GM19035 (cell line): ENCODE measurements at regions not wholly inside any gene's neighbourhood (a gene's known extent, or its start where the extent isn't known, plus 50 kb on each side); places are given as distances from the start of the nearest gene placed in this dataset.
"Not testable (repeated sequence)": the region's sequence is repeated elsewhere in the genome, so short reads cannot be mapped to it uniquely, and the experiment has no call there.

Source experiments
- ATAC-seq: cut with Tn5 transposase; IDR thresholded peaks from one replicate; pipeline ENCODE4 v1.9.1; 2021; ENCODE audit not compliant: unreplicated experiment

DNA sequence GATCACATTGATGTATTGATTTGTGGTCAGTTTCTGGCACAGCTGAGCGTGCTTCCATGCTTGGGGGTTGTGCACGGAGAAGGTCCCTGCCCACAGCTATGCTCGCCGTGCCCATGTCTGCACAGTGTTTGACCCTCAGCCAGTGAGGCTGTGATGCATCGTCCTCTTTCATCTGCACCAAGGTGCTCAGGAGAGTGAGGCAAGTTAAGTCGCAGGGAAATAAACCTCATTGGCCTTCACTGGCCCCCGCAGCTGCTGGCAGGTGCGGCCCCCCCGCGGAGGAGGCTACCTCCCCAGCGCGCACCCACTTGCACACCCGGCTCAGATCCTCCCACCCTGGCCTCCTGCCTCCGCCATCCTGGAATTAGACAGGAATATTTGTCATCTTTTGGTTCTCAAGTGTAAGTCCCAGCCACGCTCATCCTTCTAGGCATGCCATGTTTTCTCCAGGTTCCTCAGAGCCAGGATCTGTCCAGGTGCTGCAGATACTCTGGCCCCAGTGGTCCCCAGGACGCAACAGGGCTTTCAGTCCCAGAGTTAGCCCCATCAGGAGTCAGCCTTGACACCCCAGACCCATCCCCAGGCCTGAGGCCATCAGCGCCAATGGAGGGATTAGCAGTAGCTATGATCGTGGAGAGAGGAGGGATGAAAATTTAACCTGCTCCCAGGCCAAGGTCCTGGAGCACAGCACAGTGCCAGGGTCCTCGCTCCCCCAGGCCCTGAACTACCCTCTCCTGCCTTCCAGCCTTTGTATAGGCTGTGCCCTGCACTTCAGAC is 93.7 kb downstream of the OAT start:
- no peak for ATAC-seq

DNA sequence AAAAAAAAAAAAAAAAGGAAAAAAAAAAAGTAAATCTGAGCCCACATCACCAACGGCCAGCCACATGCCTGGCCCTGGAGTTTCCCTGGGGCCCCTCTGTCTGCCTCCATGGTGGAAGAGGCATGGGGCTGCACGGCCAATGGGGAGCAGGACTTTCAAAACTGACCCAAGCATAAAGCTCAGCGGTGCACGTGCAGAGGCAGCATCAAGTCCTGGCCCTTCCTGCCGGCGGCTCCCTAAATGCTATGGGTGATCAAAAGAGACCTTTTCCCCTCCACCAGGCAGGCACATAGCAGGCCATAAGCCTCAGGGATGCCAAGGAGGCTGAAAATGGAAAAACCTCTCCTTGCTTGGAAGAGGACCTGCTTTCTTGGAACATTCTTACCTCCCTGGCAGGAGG is 94.3 kb downstream of the OAT start:
- ATAC-seq: no peak

DNA sequence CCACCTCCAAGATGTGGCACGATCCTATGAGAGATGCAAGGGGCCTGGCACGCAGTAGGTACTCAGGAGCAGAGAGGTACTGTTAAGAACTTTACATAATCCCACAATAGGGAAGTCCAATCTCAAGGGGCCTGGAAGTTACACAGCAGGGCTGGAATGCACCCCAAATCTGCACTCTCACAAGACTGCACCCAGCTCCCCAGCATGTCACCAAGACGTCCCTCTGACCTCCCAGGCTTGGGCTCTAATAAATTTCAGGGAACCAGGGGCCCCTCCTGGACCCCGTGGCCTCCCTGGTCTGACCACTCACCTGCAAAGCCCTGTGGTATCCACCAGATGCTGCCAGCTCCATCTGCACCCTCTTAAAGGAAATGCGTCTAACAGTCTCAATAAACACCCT is 94.9 kb downstream of the OAT start:
- ATAC-seq: no peak

DNA sequence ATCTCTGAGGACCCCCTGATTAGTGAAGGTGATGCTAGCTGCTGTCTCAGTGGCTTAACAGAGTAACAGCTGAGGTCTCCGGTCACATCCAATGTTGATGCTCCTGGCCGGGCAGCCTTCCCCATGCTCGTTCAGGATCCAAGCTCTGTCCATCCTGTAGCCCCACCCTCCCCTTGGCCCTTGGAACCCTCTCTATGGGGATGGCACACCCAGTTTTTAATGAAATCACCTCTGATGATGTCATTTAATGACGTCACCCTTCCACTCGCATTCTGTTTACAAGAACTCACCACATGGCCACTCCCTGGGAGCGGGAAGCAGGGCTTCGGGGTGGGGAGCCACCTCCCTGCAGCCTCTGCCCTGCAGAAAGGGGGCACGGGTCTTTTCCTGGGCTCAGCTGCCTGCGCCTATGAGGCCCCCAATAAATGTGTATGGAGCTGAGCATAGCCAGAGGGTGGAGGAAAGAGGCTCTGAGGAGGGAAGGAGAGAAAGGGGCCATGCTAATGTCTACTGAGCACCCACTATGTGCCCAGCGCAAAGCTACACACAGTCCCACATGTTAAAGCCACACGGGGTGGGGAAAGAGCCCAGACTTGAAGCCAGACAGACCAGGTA is 95.5 kb downstream of the OAT start:
- no peak for ATAC-seq

DNA sequence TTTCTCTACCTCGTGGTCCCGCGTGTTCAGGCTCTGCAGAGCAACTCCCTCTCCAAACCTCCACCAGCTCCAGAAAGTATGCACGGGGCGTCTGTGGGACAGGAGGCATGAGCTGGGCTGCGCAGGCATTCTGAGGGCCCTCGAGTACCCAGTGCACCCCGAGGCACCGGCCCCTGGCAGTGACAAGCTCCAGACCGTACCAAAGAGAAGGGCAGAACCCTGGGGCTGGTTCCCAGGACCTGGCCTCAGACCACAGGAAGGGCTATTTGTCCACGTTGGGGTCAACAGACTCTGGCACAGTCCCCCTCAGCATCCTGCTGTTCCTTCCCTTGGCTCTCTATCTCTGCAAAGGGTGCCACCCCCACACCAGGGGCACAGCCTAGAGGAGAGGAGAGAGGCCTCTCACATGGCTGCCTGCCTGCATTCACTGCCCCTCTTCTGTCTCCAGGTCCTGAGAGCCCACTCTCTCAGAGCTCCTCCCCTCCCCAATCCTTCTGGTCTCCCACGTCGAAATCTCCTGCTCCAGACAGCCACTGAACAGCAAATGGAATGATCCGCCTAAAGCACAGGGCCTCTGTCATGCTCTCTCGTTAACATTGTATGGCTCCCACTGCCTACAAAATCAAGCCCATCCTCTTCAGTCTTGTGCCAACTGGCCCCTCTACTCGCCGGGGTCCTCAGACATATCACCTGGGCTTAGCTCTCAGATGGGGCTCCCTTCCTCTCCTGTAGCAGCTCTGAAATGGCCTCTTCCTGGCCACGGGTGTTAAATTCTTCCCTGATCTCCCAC is 96.3 kb downstream of the OAT start:
- ATAC-seq: no peak

DNA sequence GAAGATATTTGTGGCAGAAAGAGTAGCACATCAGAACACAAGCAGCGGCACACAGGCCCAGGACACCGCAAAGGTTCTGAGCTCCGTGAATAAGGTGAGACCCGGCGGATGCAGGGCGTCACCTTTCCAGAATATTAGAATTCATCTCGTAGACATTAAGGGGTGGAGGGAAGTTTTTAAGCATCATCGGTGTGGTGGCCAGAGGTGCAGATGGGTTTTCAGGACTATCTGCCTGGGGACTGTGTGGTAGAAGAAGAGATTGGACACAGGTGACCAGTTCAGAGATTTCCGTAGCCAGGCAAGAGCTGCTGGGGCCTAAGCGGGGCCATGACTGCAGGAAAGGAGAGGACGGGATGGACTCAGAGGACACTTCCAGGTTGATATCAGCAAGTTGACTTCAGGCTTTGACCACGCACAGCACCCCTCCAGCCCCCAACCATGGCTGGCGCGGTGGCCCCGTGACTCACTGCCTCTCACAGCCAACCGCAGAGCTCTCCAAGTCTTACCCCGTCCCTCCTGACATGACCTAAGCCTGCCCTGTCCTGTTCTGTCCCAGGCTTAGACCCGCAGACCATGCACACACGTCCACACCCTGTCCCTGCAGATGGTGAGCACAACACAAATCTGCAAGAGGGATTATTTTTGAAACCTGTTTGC is 97.2 kb downstream of the OAT start:
- no peak for ATAC-seq

DNA sequence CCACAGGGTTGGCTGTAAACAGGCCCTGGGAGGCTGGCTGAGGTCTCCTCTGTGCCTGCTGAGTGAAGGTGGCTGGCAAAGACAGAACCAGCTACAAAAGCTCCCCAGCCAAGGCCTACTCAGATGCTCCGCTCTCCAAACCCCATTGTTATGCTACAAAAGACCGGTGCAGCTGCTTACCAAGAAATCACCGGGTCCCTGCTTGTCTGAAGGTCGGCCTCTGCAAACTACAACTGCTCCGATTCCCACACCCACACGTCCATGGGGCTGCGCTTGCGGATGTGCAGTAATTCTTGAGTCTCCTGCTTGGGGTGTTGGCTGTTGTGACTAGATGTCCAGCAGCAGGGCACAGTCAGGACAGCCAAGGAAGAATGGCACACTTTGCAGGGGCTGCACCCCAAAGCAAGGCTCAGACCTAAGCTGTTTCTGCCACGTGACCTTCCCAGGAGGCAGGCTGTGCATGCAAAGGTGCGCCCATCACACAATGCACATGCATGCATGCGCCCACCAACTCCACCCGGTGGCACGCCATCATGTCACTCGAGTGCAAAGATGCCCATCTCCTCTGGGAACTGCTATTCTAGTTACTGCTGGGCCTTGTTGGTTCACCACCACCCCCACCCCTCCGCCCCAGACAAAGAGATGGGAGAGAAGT is 97.8 kb downstream of the OAT start:
- ATAC-seq: no peak

DNA sequence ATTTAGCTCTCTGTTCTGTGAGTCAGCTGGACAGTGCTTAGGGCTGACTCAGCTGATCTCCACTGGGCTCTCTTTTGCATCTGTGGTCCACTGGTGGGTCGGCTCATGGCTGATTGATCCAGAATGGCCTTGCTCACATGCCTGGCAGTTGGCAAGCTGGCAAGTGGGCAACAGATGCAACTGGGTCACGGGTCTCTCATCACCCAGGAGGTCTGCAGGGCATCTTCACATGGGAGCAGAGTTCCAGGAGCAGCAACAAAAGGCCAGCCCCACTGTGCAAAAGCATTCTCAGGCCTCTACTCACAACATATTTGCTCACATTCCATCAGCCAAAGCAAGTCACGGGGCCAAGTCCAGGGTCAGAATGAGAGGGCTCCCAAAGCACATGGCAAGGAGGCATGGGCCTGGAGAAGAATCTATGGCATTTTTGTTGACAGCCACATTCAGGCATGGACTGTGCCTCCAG is 98.8 kb downstream of the OAT start:
- no peak for ATAC-seq

DNA sequence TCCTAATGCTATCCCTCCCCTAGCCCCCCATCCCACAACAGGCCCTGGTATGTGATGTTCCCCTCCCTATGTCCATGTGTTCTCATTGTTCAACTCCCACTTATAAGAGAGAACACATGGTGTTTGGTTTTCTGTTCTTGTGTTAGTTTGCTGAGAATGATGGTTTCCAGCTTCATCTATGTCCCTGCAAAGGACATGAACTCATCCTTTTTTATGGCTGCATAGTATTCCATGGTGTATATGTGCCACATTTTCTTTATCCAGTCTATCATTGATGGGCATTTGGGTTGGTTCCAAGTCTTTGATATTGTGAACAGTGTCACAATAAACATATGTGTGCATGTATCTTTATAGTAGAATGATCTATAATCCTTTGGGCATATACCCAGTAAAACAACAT is 99.2 kb downstream of the OAT start:
- not testable (repeated sequence) for ATAC-seq

DNA sequence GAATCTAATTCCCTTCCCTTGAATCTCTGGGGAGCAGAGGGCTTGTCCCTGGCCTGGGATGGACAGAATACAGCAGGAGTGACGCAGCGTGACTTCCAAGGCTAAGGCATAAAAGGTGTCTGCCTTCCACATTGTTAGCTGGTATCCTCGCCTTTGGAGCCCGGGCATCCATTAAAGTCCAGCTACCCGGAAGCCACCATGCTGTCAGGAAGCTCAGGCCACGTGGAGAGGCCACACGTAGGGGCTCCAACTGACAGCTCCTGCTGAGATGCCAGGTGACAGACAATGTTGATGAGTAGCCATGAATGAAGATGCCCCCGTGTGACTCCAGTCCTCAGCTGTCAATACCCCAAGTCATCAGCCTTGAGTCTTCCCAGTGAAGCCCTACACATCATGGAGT is 99.9 kb downstream of the OAT start:
- no peak for ATAC-seq

DNA sequence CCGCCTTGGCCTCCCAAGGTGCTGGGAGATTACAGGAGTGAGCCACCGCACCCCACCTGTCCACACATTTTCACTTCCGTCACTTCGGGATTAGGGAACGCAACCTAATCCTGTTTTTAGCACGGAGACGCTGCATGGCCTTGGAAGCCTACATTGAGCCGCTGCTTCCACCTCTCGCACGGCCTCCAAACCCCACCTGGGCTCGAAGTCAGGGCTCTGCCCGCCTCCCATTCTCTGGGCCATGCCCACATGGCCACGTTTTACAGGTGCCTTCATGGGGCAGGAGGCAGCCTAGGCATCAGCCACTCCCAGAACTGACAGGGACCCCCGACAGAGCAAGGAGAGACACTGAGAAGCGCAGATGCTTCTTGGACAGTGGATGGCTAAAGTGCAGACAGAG is 100.6 kb downstream of the OAT start:
- no peak for ATAC-seq

DNA sequence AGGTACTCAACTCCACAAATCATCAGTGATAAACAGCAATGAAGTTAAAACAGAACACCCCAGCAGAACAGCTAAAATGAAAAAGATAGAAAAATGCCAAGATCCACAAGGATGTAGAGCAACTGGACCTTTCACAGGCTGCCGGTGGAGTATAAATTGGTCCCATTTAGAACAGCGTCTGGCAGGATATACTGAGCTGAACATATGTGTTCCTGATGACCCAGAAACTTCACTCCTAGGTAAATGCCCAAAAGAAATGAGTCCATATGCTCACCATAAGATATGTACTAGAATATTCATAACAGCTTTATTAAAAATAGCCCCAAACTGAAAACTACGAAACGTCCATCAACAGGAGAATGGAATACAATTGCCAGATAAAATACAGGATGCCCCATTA is 102.4 kb downstream of the OAT start:
- no peak for ATAC-seq

DNA sequence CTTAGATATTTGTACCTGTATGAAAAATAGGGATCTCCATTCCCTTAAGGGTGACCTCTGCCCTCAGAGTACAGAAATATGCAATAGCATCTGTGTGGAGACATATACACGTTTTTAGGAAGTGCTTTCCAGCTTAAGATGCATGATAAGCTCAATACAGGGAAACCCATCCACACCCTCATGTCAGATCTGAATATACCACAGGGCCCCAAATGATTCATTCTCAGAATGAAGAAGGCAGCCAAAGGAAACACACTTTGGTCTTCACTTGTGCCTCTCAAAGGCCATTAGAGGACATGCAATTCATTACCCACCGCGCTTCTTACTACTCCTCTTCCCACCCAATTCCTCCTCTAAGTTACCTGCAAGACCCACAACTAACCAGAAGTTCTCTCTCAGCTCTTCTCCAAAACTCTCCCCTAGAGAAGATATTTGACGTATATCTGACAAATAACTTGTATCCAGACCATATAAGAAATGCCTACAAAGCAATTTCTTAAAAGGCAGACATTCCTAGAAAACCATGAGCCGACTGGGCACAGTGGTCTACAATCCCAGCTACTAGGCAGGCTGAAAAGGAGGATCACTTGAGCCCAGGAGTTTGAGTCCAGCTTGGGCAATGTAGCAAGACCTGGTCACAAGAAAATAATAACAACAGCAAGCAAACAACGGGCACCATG is 103.0 kb downstream of the OAT start:
- ATAC-seq: no peak

DNA sequence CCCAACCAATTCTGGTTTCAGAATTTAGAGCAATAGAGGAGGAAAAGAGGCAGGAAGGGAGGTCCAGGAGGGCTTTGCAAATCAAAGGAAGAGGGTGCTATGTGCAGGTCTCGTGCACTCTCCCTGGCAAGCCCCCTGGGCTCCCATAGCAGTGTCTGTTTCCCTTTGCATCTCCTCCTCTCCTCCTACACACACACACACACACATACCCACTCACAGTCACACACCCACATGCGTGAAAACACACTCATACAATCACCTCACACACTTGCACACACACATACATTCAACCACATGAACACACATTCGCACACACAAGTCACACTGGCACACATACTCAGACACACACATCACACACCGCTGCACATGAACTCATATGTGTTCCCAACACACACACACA is 105.3 kb downstream of the OAT start:
- ATAC-seq: no peak

DNA sequence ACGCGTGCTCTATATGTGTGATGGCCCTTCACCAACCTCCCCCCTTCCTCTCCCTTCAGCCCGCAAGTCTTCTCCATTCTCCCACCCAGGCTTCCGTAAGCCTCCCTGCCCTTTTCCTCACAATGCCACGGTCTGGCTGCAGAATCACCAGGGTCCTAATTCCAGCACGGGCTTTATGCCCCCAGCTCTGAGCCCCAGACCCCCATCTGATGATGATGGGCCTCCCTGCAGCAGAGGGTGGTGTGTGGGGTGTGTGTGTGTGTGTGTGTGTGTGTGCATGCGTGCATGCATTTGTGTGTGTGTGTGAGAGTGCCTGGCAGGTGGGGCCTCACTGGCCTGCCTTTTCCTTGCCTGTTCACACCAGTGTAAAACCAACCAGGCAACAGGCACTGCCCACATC is 109.9 kb downstream of the OAT start:
- no peak for ATAC-seq

DNA sequence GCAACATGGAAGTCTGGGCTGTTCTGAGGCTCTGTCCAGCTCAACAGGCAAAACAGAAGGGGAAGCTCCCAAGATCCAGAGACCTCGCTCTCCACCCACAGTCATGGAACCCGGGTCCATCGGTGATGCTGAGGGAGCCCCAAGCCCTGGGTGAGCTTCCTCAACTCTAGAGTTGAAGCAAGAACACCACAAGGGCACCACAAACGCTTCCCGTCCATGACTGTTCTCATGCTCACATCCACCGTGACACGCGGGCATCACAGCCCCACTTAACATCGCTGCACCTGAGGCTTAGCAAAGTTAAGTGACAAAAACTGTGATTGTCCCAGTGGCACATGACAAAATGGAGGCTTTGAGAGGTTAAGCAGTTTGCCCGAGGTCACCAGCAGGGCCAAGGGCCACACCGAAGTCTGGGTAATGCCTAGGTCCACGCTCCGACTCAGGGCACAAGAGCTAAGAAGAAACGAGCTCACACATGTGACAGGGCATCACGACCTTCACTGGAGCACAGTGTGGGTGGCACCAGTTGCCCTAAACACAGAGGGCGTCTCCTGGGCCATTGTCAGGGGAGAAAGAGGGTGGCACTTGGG is 110.6 kb downstream of the OAT start:
- no peak for ATAC-seq

DNA sequence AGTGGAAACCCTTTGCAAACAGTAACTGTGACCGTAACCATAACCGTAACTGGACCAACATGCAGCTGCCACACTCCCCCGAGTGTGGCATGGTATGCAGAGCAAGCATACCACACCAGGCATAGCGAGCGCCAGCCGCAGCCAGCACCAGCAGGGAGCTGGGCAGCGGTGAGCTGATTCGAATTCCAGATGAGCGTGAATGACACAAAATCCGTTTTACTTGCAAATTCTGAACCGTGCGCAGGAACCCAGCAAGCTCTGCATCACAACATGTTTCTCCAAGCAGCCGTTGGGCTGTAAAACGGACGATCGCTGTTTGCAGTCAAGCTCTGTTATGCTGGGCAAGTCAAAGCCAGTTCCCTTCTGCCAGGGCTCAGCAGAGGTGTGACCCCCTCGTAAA is 111.1 kb downstream of the OAT start:
- ATAC-seq: no peak

DNA sequence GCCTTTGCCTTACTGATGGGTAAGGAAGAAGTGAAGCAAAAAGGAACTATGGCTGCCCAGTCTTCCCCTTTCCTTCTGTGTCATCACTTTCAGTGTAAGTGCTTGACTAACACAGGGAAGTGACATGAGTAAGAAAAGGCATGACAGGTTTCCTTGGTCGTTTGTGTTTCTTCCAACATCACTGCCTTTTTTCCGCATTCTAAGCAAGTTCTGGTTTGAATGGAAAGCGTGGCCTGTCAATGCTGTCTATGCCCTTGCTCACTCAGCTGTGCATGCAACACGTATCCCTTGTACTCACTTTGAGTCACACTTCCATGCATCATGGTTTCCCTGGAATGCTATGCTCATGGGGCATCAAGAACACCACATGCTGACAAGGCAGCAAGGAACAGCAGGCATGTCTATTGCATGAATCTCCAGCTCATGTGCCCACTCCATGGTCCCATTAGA is 111.8 kb downstream of the OAT start:
- no peak for ATAC-seq

DNA sequence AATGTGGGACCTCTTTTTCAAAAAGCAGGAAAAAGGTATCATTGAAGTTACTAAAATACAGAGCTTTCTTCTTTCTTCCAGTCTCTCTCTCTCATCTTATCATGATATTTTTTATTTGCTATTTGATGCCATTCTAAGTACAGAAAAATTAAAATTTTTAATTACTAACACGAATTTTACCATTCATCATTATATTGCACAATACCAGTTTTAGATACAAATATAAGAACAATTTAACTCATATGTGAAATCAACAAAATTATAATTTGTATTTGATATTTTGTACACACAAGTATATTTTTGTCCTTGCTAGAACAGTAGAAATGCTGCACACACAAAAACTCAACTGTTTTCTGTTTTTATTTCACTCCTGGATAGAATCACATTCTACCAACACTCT is 112.2 kb downstream of the OAT start:
- no peak for ATAC-seq

DNA sequence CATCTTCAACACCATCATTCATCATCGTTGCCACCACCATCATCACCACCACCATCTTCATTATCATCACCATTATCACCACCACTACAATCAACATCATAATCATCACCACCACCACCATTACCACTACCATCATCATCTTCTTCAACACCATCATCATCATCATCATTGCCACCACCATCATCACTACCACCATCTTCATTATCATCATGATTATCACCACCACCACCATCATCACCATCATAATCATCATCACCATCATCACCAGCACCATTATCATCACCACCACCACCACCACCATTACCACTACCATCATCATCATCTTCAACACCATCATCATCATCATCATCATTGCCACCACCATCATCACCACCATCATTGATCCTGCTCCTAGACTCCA is 112.7 kb downstream of the OAT start:
- ATAC-seq: no peak
